ENCODE measurements at regions not wholly inside any gene's neighbourhood (a gene's known extent, or its start where the extent isn't known, plus 50 kb on each side); places are given as distances from the start of the nearest gene placed in this dataset.

DNA sequence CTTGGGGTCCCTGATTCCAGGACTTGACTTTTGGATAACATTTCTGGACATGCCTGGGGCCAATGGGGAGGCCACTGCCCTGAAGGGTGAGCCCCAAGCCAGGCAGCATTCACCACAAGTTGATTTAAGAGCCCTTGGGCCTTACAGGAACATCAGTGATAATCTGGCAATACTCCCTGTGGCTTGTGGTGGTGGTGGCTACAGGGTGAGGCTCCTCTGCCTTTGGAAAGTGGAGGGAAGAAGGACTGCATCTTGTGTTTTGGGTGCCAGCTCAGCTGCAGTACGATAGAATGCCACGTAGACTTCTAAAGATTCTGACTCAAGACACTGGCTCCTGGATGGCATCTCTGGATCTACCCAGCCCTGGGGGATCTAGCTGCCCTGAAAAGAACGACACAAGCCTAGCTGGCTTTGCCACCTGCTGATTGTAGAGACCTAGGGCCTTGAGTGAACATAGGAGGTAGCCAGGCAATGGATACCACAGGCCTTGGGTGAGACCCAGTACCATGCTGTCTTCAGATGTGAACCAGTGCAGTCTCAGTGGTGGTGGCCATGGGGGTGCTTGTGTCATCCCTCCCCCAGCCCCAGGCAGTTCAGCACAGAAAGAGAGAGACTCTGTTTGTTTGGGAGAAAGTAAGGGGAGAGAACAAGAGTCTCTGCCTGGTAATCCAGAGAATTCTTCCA lies 79.0 kb upstream of the DAP start:
- no peak for DNase-seq (ENCODE audit: low read depth)
- no peak for TF ChIP-seq CTCF (IDR thresholded peaks at IDR 0.05; ENCODE audit: low read depth, low read length, missing control alignments)
- in situ Hi-C loops (cut with HindIII; ENCODE audit: low sequenced_read_pairs) = loop anchor here (5.0 kb wide), 1 partner anchor 82 kb away; no protein-coding TSS in a partner anchor
- H3K4me3 ChIP-seq (ENCODE audit: low read depth, low read length) = no peak overlapping the region

DNA sequence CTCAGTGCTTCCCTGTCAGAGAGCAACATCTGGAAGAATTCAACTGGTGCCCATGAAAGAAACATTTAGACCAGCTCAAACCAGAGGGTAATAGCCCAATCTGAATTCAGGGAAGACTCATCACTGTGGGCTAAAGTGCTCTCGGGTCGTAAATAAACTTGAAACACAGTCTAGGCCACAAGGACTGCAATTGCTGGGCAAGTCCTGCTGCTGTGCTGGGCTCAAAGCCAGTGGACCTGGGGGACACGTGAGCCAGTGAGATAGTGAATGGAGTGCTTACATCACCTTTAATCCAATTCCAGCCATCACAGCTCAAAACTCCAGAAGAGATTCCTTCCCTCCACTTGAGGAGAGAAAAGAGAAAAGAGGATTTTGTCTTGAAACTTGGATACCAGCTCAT lies 78.1 kb upstream of the DAP start:
- in situ Hi-C loops (cut with HindIII; ENCODE audit: low sequenced_read_pairs) = loop anchor here (5.0 kb wide), 1 partner anchor 83 kb away; no protein-coding TSS in a partner anchor
- DNase-seq (ENCODE audit: low read depth) = no peak
- no peak overlapping the region for H3K4me3 ChIP-seq (ENCODE audit: low read depth, low read length)
- TF ChIP-seq CTCF (IDR thresholded peaks at IDR 0.05; ENCODE audit: low read depth, low read length, missing control alignments) = no peak

GRCh38 chr5:10838038-10838437 lies 77.0 kb upstream of the DAP start:
- H3K4me3 ChIP-seq (ENCODE audit: low read depth, low read length) = no peak overlapping the region
- DNase-seq (ENCODE audit: low read depth) = no peak
- no peak for TF ChIP-seq CTCF (IDR thresholded peaks at IDR 0.05; ENCODE audit: low read depth, low read length, missing control alignments)
- in situ Hi-C loops (cut with HindIII; ENCODE audit: low sequenced_read_pairs) = loop anchor here (5.0 kb wide), 1 partner anchor 84 kb away; no protein-coding TSS in a partner anchor

GRCh38 chr5:10836986-10837385 lies 76.0 kb upstream of the DAP start:
- DNase-seq (ENCODE audit: low read depth) = no peak
- no peak for TF ChIP-seq CTCF (IDR thresholded peaks at IDR 0.05; ENCODE audit: low read depth, low read length, missing control alignments)
- H3K4me3 ChIP-seq (ENCODE audit: low read depth, low read length) = no peak overlapping the region
- in situ Hi-C loops (cut with HindIII; ENCODE audit: low sequenced_read_pairs) = loop anchor here (5.0 kb wide), 1 partner anchor 85 kb away; no protein-coding TSS in a partner anchor

DNA sequence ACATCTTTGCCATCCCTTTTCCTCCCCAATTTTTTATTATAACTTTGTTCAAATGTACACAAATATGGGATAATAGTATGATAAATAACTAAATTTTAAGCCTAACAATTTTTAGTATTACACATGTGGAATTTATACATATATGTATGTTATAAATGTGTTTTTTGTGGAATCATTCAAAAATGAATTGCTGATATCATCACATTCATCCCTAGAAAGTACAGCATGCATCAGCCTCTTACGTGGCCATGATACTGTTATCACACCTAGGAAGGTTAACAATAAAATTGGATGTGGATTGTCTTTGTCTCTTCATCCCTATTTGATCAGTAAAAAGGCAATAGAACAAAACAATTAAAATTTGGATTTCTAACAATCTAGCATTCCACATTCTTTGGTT lies 73.7 kb upstream of the DAP start:
- in situ Hi-C loops (cut with HindIII; ENCODE audit: low sequenced_read_pairs) = loop anchor here (5.0 kb wide), 1 partner anchor 88 kb away; no protein-coding TSS in a partner anchor
- no peak for DNase-seq (ENCODE audit: low read depth)
- no peak for TF ChIP-seq CTCF (IDR thresholded peaks at IDR 0.05; ENCODE audit: low read depth, low read length, missing control alignments)
- no peak overlapping the region for H3K4me3 ChIP-seq (ENCODE audit: low read depth, low read length)

GRCh38 chr5:10832987-10833386 lies 72.0 kb upstream of the DAP start:
- H3K4me3 ChIP-seq (ENCODE audit: low read depth, low read length) = no peak overlapping the region
- in situ Hi-C loops (cut with HindIII; ENCODE audit: low sequenced_read_pairs) = no loop called here
- DNase-seq (ENCODE audit: low read depth) = no peak
- no peak for TF ChIP-seq CTCF (IDR thresholded peaks at IDR 0.05; ENCODE audit: low read depth, low read length, missing control alignments)

All from astrocyte of the cerebellum (primary cell).